SIG-M5 treated with dmso at 0.1 percent for 504 hours (cell line): ENCODE measurements at regions not wholly inside any gene's neighbourhood (a gene's known extent, or its start where the extent isn't known, plus 50 kb on each side); places are given as distances from the start of the nearest gene placed in this dataset.

Experiments used
- DNase-seq: peaks from one replicate; lab custom pipeline; 2025; ENCODE audit not compliant: unreplicated experiment; lab: John Stamatoyannopoulos, UW

GRCh38 chr13:108525827-108526226 is 103.6 kb upstream of the MYO16 start:
- DNase-seq, result no peak

GRCh38 chr13:108526286-108526685 is 103.1 kb upstream of the MYO16 start:
- DNase-seq, result no peak

GRCh38 chr13:108527844-108528243 is 101.6 kb upstream of the MYO16 start:
- DNase-seq, result no peak

- DNase-seq, result no peak
Observed at GRCh38 chr13:108528303-108528702, 101.1 kb upstream of the MYO16 start.

GRCh38 chr13:108533842-108534241 is 95.6 kb upstream of the MYO16 start:
- no peak for DNase-seq

GRCh38 chr13:108534728-108535127 is 94.7 kb upstream of the MYO16 start:
- no peak for DNase-seq

GRCh38 chr13:108549934-108550333 is 79.5 kb upstream of the MYO16 start:
- no peak for DNase-seq

- DNase-seq, result no peak
Observed at GRCh38 chr13:108551674-108552073, 77.7 kb upstream of the MYO16 start.

GRCh38 chr13:108558489-108558888 is 70.9 kb upstream of the MYO16 start:
- DNase-seq, result no peak

GRCh38 chr13:108560093-108560492 is 69.3 kb upstream of the MYO16 start:
- DNase-seq, result no peak

- DNase-seq, result no peak
Observed at GRCh38 chr13:108561149-108561548, 68.3 kb upstream of the MYO16 start.

- DNase-seq, result no peak
Observed at GRCh38 chr13:108566413-108567170, 62.8 kb upstream of the MYO16 start.

GRCh38 chr13:108572782-108573211 is 56.6 kb upstream of the MYO16 start:
- DNase-seq, result no peak

- no peak for DNase-seq
Observed at GRCh38 chr13:108573455-108573854, 56.0 kb upstream of the MYO16 start.

- no peak for DNase-seq
Observed at GRCh38 chr13:108574856-108575255, 54.6 kb upstream of the MYO16 start.

- no peak for DNase-seq
Observed at GRCh38 chr13:108575430-108575829, 54.0 kb upstream of the MYO16 start.
